OCI-LY3 (cell line): ENCODE measurements at regions not wholly inside any gene's neighbourhood (a gene's known extent, or its start where the extent isn't known, plus 50 kb on each side); places are given as distances from the start of the nearest gene placed in this dataset.

Experiments used
- CTCF ChIP-seq: fragments of 200-600, 300-600 bp; sonication (generic); IDR thresholded peaks from 2 replicates; pipeline ENCODE4 v1.5.1; 2014; ENCODE audit warnings: antibody characterized with exemption, low read length, low read depth
- EZH2phosphoT487 ChIP-seq: fragments of 200-600 bp; shearing (Covaris generic); IDR thresholded peaks from 2 replicates; pipeline ENCODE4 v1.6.1; 2018; ENCODE audit warnings: antibody characterized with exemption, mixed run types, low read depth

- TF ChIP-seq CTCF (no peak), EZH2phosphoT487 (no peak)
Observed at GRCh38 chr1:29554208-29554778, 318.0 kb downstream of the PTPRU start.
